MCF 10A (cell line): ENCODE measurements at regions not wholly inside any gene's neighbourhood (a gene's known extent, or its start where the extent isn't known, plus 50 kb on each side); places are given as distances from the start of the nearest gene placed in this dataset.

Experiments used
- BruUV-seq: library from RNA; stranded (reverse); fragments of 400-500 nt; replicated peaks from 2 replicates; lab custom pipeline; 2021; lab: Mats Ljungman, UMichigan
- CTCF ChIA-PET: fragments of 300-600 bp; sonication (Branson Sonifier 250); formaldehyde crosslinking; extraction: SDS; loops from one replicate; lab custom pipeline; 2021; ENCODE audit warnings: antibody characterized with exemption, inconsistent platforms; lab: Yijun Ruan, JAX
- POLR2A ChIA-PET: fragments of 300-600, 350-650 bp; sonication (Branson Sonifier 250); formaldehyde crosslinking; extraction: SDS; loops from one replicate; lab custom pipeline; 2020; ENCODE audit warnings: antibody characterized with exemption, inconsistent platforms; lab: Yijun Ruan, JAX
- DNase-seq: peaks from one replicate; pipeline ENCODE4 v3.0.0-alpha.2; 2018; ENCODE audit not compliant: unreplicated experiment
- H3K27ac Mint-ChIP-seq: one replicate; pipeline ENCODE4 v1.8.0; 2022; ENCODE audit warnings: mild to moderate bottlenecking, low read depth, mixed read lengths; ENCODE audit not compliant: unreplicated experiment
- H3K27me3 Mint-ChIP-seq: one replicate; pipeline ENCODE4 v1.8.0; 2022; ENCODE audit warnings: mixed read lengths; ENCODE audit not compliant: insufficient read depth, unreplicated experiment
- H3K36me3 Mint-ChIP-seq: one replicate; pipeline ENCODE4 v1.8.0; 2022; ENCODE audit warnings: mild to moderate bottlenecking, moderate library complexity, mixed read lengths; ENCODE audit not compliant: insufficient read depth, unreplicated experiment
- H3K4me1 Mint-ChIP-seq: one replicate; pipeline ENCODE4 v1.8.0; 2022; ENCODE audit warnings: mixed read lengths; ENCODE audit not compliant: insufficient read depth, unreplicated experiment
- H3K4me3 Mint-ChIP-seq: one replicate; pipeline ENCODE4 v1.8.0; 2022; ENCODE audit warnings: mild to moderate bottlenecking, moderate library complexity, mixed read lengths; ENCODE audit not compliant: unreplicated experiment
- H3K9me3 Mint-ChIP-seq: one replicate; pipeline ENCODE4 v1.8.0; 2022; ENCODE audit warnings: mixed read lengths; ENCODE audit not compliant: unreplicated experiment
- intact Hi-C: fragments of 100-400 bp; cut with micrococcal nuclease; formaldehyde crosslinking; loops from 2 replicates; pipeline ENCODE4 v1.14.1; 2022
- TF ChIP-seq, protein P1 (sequence below): fragments of 200-600 bp; IDR thresholded peaks from one replicate; pipeline ENCODE4 v1.8.0; 2022; ENCODE audit warnings: antibody characterized with exemption, mild to moderate bottlenecking; ENCODE audit not compliant: unreplicated experiment

- no peak for DNase-seq
- H3K4me1 Mint-ChIP-seq, result no peaks in the 10 kb centered on the region
- TF ChIP-seq, protein P1, sequence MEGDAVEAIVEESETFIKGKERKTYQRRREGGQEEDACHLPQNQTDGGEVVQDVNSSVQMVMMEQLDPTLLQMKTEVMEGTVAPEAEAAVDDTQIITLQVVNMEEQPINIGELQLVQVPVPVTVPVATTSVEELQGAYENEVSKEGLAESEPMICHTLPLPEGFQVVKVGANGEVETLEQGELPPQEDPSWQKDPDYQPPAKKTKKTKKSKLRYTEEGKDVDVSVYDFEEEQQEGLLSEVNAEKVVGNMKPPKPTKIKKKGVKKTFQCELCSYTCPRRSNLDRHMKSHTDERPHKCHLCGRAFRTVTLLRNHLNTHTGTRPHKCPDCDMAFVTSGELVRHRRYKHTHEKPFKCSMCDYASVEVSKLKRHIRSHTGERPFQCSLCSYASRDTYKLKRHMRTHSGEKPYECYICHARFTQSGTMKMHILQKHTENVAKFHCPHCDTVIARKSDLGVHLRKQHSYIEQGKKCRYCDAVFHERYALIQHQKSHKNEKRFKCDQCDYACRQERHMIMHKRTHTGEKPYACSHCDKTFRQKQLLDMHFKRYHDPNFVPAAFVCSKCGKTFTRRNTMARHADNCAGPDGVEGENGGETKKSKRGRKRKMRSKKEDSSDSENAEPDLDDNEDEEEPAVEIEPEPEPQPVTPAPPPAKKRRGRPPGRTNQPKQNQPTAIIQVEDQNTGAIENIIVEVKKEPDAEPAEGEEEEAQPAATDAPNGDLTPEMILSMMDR, result no peak
- intact Hi-C loops, result no loop called here
- no peaks in the 10 kb centered on the region for H3K36me3 Mint-ChIP-seq
- no TSS peak for BruUV-seq
- ChIA-PET POLR2A (no interaction called here), CTCF (interaction anchor here (0.8 to 1.0 kb wide), 2 partner anchors 156 to 169 kb away, joined by 3 to 4 read pairs; no protein-coding TSS in a partner anchor)
- no peak overlapping the region for H3K27ac Mint-ChIP-seq
- no peak overlapping the region for H3K4me3 Mint-ChIP-seq
- peaks cover 14% of the 10 kb centered on the region for H3K9me3 Mint-ChIP-seq
- no peaks in the 10 kb centered on the region for H3K27me3 Mint-ChIP-seq
Observed at GRCh38 chr16:35492225-35492624, 2032.8 kb downstream of the TP53TG3F start.

DNA sequence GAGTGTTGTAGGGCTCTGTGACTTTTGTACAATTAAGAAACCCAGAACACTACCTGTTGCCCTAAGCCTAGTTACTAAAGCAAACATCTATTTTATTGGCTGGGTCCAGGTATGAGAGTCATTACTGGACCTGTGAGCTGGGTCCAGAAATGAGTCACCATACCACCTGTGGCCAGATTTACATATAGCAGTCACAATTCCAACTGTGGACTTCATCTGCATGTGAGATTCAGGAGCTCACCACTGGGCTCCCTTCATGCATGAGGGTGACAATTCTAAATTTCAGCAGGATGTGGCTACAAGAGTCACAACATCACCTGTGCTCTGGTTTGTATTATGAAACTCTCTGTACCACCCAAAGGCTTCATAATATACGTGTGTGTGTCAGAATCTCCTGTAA lies 2038.0 kb downstream of the TP53TG3F start:
- Mint-ChIP-seq H3K36me3 (no peaks in the 10 kb centered on the region), H3K4me1 (no peaks in the 10 kb centered on the region), H3K9me3 (peaks cover 6% of the 10 kb centered on the region), H3K4me3 (no peak overlapping the region), H3K27ac (no peak overlapping the region), H3K27me3 (no peaks in the 10 kb centered on the region)
- intact Hi-C loops, result no loop called here
- BruUV-seq, result no TSS peak
- ChIA-PET CTCF (no interaction called here), POLR2A (no interaction called here)
- DNase-seq, result no peak
- TF ChIP-seq, protein P1, result no peak

DNA sequence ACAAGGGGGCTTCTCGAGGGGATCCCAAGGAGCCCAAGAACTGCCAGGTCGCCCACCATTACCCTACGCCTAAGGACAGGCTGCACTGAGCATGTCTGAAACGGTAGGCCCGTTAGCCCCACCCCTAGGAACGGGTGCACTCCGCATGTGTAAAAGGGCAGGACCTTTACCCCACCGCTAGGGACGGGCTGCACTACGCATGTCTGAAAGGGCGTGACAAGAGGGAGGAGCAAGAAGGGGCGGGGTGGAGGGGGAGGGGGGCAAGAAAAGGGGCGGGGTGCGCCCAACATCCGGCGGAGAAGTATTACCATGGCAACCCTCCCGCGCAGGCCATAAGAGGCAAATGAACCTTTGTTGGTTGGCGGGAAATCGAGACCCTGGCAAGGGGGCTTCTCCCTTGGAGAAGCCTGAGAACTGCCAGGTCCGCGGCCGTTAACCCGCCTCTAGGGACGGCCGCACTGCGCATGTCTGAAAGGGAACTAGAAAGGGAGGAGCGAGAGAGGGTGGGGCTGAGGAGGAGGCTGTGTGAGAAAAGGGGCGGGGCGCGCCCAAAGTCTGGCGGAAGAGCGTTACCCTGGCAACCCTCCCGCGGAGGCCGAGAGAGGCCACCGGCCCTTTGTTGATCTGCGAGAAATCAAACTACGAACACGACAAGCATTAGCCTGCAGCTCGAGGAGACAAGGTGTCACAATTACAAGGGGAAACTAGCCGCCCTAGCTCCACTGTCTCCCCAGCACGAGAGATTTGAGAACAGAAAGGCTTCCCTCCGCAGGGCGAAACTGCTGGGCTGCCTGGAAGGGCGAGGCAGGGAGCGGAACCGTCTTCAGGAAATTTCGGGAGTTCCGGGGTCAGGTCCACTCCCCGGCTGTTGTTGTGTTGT lies 2046.8 kb downstream of the TP53TG3F start:
- no TSS peak for BruUV-seq

GRCh38 chr16:35506898-35507194 lies 2047.4 kb downstream of the TP53TG3F start:
- POLR2A ChIA-PET, result no interaction called here
- no peaks in the 10 kb centered on the region for H3K27me3 Mint-ChIP-seq
- peaks cover 7% of the 10 kb centered on the region for H3K9me3 Mint-ChIP-seq
- no peak overlapping the region for H3K27ac Mint-ChIP-seq
- H3K4me1 Mint-ChIP-seq, result no peaks in the 10 kb centered on the region
- H3K36me3 Mint-ChIP-seq, result no peaks in the 10 kb centered on the region
- intact Hi-C loops, result no loop called here
- CTCF ChIA-PET, result no interaction called here
- no peak overlapping the region for H3K4me3 Mint-ChIP-seq
- TF ChIP-seq, protein P1, result no peak
- DNase-seq, result no peak
- BruUV-seq, result no TSS peak

More for the DNA sequence above, 2046.8 kb downstream of the TP53TG3F start:
- TF ChIP-seq, protein P1, result no peak
- intact Hi-C loops, result no loop called here
- no peak overlapping the region for H3K27ac Mint-ChIP-seq
- no peaks in the 10 kb centered on the region for H3K4me1 Mint-ChIP-seq
- no peaks in the 10 kb centered on the region for H3K36me3 Mint-ChIP-seq
- DNase-seq, result no peak
- POLR2A ChIA-PET, result no interaction called here
- H3K4me3 Mint-ChIP-seq, result no peak overlapping the region
- peaks cover 8% of the 10 kb centered on the region for H3K9me3 Mint-ChIP-seq
- CTCF ChIA-PET, result no interaction called here
- H3K27me3 Mint-ChIP-seq, result no peaks in the 10 kb centered on the region
